Osteocyte (in vitro differentiated cells): ENCODE measurements at regions not wholly inside any gene's neighbourhood (a gene's known extent, or its start where the extent isn't known, plus 50 kb on each side); places are given as distances from the start of the nearest gene placed in this dataset.

ENCODE experiments used
- DNase-seq: peaks from one replicate; pipeline ENCODE4 v3.0.0; 2021; ENCODE audit warnings: mixed read lengths; ENCODE audit not compliant: unreplicated experiment; ENCODE audit errors: extremely low spot score
- H3K27ac Mint-ChIP-seq: one replicate; pipeline ENCODE4 v1.8.0; 2021; ENCODE audit warnings: mild to moderate bottlenecking, mixed read lengths; ENCODE audit not compliant: unreplicated experiment
- H3K27me3 Mint-ChIP-seq: one replicate; pipeline ENCODE4 v1.8.0; 2021; ENCODE audit warnings: mixed read lengths; ENCODE audit not compliant: unreplicated experiment
- H3K36me3 Mint-ChIP-seq: one replicate; pipeline ENCODE4 v1.8.0; 2021; ENCODE audit warnings: mixed read lengths; ENCODE audit not compliant: unreplicated experiment
- H3K4me1 Mint-ChIP-seq: one replicate; pipeline ENCODE4 v1.8.0; 2021; ENCODE audit warnings: mixed read lengths; ENCODE audit not compliant: unreplicated experiment
- H3K4me3 Mint-ChIP-seq: one replicate; pipeline ENCODE4 v1.8.0; 2021; ENCODE audit warnings: mild to moderate bottlenecking, moderate library complexity, mixed read lengths; ENCODE audit not compliant: unreplicated experiment
- H3K9me3 Mint-ChIP-seq: one replicate; pipeline ENCODE4 v1.8.0; 2021; ENCODE audit warnings: mixed read lengths; ENCODE audit not compliant: unreplicated experiment
- TF ChIP-seq, protein P1 (sequence below): fragments of 200-600 bp; sonication (generic); IDR thresholded peaks from 2 replicates; pipeline ENCODE4 v1.5.0; 2021; ENCODE audit warnings: antibody characterized with exemption, mild to moderate bottlenecking, moderate library complexity

DNA sequence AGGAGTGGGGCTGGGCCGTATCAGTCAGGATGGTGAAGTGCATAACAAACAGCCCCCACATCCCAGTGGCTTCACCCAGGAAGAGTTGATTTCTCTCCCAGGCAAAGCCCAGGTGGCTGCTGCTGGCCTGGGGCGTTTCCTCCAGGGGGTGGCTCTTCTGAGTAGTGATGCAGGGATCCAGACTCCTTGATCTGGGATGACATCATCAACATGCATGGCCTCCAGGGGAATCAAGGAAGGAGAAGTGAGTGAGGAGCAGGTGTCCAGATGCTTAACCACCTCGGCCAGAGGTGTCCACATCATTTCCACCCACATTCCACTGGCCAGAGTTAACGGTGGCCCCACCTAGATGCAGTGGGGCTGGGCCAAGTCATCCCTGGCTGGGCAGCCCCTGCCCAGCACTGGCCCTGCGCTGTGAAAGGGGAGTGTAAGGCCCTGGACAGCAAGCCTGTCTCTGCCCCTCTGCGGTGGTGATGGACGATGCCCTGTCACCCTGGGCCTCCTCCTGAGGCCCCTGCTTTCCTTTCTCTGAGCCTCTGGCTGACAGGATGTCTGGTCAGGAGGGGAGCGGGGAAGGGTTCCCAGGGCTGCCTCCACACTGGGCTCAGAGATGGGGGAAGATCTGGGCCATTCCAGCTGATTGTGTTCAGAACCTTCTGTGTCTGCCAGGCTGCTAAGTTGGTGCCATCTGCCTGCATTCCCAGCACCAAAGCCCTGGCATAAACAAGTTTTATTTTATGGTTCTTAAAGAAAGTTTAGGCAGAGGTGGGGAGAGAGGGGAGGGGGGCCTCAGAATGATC, 598.2 kb downstream of the MATN1 start:
- Mint-ChIP-seq H3K4me1 (no peaks in the 10 kb centered on the region), H3K9me3 (no peaks in the 10 kb centered on the region), H3K27ac (no peak overlapping the region), H3K27me3 (no peaks in the 10 kb centered on the region), H3K36me3 (no peaks in the 10 kb centered on the region), H3K4me3 (no peak overlapping the region)
- no peak for DNase-seq
- TF ChIP-seq, protein P1, sequence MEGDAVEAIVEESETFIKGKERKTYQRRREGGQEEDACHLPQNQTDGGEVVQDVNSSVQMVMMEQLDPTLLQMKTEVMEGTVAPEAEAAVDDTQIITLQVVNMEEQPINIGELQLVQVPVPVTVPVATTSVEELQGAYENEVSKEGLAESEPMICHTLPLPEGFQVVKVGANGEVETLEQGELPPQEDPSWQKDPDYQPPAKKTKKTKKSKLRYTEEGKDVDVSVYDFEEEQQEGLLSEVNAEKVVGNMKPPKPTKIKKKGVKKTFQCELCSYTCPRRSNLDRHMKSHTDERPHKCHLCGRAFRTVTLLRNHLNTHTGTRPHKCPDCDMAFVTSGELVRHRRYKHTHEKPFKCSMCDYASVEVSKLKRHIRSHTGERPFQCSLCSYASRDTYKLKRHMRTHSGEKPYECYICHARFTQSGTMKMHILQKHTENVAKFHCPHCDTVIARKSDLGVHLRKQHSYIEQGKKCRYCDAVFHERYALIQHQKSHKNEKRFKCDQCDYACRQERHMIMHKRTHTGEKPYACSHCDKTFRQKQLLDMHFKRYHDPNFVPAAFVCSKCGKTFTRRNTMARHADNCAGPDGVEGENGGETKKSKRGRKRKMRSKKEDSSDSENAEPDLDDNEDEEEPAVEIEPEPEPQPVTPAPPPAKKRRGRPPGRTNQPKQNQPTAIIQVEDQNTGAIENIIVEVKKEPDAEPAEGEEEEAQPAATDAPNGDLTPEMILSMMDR: no peak

DNA sequence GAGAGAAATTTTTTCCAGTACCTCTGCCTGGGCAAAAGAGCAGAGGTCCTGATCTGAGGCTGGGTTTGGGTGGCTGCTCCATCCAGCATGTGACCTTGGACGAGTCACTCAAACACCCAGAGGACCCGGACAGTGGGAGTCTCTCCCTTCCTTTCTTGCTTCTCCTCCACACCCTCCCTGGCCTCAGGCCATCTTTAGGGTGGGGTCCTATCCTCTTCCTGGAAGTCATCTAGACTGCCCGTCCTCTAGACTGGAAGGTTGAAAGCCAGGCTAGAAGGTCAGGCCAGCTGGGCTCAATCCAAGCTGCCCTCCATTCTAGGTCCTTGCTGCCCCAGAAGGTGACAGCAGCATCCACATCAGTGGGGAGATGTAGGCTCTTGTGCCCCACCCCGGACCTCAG, 599.5 kb downstream of the MATN1 start:
- H3K27ac Mint-ChIP-seq: no peak overlapping the region
- H3K4me1 Mint-ChIP-seq: no peaks in the 10 kb centered on the region

DNA sequence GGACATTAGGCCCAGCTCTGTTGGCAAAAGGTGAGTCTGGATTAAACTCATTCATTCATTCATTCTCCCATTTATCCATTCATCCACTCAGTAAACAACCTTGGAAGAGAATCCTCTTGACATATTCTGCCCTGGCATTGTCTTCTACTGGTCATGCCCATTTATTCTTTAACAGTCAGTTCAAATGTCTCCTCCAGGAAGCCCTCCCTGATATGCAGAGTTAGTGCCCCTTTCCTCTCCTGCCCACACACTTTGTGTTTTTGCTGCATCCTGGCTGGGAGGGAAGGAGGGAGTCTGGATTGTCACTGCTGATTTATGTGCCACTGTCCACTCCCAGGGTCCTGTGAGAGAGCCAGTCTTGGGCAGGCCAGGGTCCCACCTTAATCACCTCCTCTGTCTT, 600.3 kb downstream of the MATN1 start:
- no peaks in the 10 kb centered on the region for H3K9me3 Mint-ChIP-seq
- no peak for DNase-seq
- no peaks in the 10 kb centered on the region for H3K27me3 Mint-ChIP-seq
- H3K36me3 Mint-ChIP-seq: no peaks in the 10 kb centered on the region
- no peak overlapping the region for H3K4me3 Mint-ChIP-seq
- no peak overlapping the region for H3K27ac Mint-ChIP-seq
- no peaks in the 10 kb centered on the region for H3K4me1 Mint-ChIP-seq
- TF ChIP-seq, protein P1: no peak

More for the DNA sequence above, 599.5 kb downstream of the MATN1 start:
- Mint-ChIP-seq H3K36me3 (no peaks in the 10 kb centered on the region), H3K9me3 (no peaks in the 10 kb centered on the region), H3K27me3 (no peaks in the 10 kb centered on the region), H3K4me3 (no peak overlapping the region)
- DNase-seq: no peak
- TF ChIP-seq, protein P1: no peak

DNA sequence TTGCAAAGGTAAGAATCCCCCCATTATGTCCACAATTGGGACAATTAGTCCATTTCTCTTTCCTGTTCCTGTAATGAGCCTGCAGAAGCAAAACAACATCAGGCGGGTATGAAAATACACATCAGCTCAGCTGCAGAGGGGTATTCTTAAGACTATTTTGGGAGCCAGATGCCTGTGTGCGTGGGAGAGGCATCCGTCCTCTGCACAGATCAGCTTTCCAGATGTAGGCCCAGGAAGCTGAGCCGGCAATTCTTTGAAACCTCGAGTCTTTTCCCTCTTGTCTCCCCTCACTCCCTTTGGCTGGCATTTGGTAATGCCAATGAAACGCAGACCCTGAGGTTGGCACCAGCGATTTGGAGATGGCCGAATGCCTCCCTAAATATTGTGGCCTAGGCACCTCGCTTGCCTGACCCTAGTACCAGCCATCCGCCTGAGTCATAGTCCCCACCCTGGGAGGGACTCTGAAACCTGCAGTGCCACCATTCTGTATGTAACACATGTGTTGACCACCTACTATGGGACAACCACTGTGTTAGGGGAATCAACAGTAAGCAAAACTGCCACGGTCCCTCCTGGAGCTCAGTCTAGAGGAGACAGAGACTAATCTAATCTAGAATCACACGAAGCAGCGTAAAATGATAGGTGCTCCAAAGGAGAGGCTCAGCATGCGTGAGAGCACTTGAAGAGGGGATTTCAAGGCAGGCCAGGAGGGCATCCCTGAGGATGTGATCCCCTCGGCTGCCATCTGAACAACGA, 603.0 kb downstream of the MATN1 start:
- Mint-ChIP-seq H3K9me3 (no peaks in the 10 kb centered on the region), H3K4me3 (no peak overlapping the region), H3K27me3 (no peaks in the 10 kb centered on the region), H3K4me1 (no peaks in the 10 kb centered on the region), H3K27ac (no peak overlapping the region), H3K36me3 (no peaks in the 10 kb centered on the region)
- DNase-seq: no peak
- TF ChIP-seq, protein P1: no peak

DNA sequence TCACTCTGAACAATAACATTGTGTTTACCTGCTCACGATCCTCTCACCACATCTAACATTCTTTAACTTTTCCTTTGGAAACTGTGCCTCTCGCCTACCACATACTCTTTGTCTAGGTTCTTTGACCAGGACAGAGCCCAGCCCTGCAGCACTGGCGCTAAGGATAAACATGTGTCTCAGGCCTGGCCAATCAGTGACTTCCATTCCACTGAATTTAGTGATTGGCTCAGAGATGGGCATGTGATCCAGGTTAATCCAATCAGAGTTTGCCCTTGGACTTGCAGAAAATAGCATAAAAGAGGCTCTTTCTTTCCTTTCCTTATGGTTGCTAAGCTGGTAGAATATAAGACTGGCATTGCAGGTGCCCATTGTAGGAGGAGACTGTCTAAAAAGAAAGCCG, 605.7 kb downstream of the MATN1 start:
- Mint-ChIP-seq H3K9me3 (no peaks in the 10 kb centered on the region), H3K27ac (no peak overlapping the region), H3K36me3 (no peaks in the 10 kb centered on the region), H3K4me3 (no peak overlapping the region), H3K27me3 (peaks cover 6% of the 10 kb centered on the region), H3K4me1 (no peaks in the 10 kb centered on the region)
- no peak for DNase-seq
- TF ChIP-seq, protein P1: no peak
